GM12874 (cell line): ENCODE measurements at regions not wholly inside any gene's neighbourhood (a gene's known extent, or its start where the extent isn't known, plus 50 kb on each side); places are given as distances from the start of the nearest gene placed in this dataset.

ENCODE experiments used
- TF ChIP-seq, protein P1 (sequence below): IDR thresholded peaks from 2 replicates; pipeline ENCODE4 v1.5.1; 2011; ENCODE audit warnings: low read depth, mild to moderate bottlenecking, control low read depth, low read length, moderate library complexity; ENCODE audit not compliant: insufficient read depth

- TF ChIP-seq, protein P1, sequence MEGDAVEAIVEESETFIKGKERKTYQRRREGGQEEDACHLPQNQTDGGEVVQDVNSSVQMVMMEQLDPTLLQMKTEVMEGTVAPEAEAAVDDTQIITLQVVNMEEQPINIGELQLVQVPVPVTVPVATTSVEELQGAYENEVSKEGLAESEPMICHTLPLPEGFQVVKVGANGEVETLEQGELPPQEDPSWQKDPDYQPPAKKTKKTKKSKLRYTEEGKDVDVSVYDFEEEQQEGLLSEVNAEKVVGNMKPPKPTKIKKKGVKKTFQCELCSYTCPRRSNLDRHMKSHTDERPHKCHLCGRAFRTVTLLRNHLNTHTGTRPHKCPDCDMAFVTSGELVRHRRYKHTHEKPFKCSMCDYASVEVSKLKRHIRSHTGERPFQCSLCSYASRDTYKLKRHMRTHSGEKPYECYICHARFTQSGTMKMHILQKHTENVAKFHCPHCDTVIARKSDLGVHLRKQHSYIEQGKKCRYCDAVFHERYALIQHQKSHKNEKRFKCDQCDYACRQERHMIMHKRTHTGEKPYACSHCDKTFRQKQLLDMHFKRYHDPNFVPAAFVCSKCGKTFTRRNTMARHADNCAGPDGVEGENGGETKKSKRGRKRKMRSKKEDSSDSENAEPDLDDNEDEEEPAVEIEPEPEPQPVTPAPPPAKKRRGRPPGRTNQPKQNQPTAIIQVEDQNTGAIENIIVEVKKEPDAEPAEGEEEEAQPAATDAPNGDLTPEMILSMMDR, result no peak
Observed at GRCh38 chr4:163077680-163078079, 89.0 kb downstream of the NAF1 start.

DNA sequence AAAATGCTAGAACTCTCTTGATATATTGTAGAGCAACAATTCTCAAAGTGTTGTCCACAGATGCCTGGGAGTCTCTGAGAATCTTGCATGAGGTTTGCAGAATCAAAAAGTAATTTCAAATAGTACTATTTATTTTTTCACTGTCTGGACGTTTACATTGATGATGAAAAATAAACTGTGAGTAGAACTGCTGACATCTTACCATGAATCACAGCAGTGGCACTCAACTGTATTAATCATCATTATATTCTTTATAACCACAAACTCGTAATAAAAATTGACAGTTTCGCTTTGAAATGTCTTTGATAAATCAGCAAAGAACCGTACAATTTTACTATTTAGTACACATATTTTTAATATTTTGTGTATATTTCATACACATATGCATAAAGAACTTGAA lies 94.5 kb downstream of the NAF1 start:
- TF ChIP-seq, protein P1, result no peak

GRCh38 chr4:163071308-163071707 lies 95.4 kb downstream of the NAF1 start:
- TF ChIP-seq, protein P1, result no peak

DNA sequence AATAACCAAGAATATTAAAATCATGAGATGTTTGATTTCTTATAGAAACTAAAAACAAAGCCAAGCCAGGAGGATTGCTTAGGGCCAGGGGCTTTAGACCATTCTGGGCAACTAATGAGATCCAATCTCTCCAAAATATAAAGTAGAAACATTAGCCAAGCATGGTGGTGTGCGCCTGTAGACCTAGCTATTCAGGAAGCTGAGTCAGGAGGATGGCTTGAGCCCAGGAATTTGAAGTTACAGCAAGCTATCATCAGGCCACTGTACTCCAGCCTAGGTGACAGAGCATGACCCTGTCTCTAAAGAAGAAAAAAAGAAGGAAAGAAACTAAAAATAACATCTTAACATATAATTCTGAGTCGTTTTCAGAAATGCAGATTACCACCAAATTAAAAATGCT lies 96.7 kb downstream of the NAF1 start:
- TF ChIP-seq, protein P1, result no peak

GRCh38 chr4:163063891-163064290 lies 102.8 kb downstream of the NAF1 start:
- TF ChIP-seq, protein P1, result no peak

GRCh38 chr4:163048447-163048846 lies 118.2 kb downstream of the NAF1 start:
- TF ChIP-seq, protein P1, result peak; percentile 62

- TF ChIP-seq, protein P1, result no peak
Observed at GRCh38 chr4:163042306-163042705, 124.4 kb downstream of the NAF1 start.

DNA sequence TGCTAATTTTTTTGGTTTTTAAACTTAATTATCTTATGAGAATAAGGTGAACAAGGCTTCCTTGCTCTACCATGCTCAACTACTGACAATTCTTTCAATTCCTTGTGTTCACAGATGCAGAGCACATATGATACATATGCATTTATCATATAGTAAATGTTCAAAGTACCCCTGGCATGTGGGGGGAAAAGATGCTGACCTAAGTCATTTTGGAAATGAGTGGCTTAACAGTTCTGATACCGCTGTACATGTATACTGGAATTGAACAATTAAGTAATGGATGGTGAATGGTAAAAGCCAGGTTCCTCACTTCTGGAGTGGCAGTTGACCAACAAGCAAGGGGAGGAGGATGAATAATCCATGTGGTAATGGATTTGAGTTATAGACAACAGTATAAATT lies 149.6 kb downstream of the NAF1 start:
- TF ChIP-seq, protein P1, result no peak
